ENCODE measurements at regions not wholly inside any gene's neighbourhood (a gene's known extent, or its start where the extent isn't known, plus 50 kb on each side); places are given as distances from the start of the nearest gene placed in this dataset.

DNA sequence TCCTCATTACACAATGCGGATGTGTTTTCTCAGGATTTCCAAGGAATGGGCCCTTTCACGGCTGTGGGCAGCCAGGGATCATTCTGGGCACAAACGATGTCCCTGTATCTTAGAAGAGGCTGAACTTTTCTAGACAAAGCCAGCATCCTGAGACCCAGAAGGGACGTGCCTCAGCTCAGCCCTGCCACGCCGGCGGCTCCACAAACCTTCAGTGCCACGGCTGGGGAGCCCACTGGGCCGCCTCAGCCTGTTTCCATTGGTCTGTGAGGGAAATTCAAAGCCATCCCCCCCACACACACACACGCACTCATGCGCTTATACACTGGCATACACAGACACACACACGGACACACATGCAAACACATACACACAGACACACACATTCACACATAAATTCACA is 344.9 kb upstream of the MKI67 start:
- DNase-seq, result no peak

DNA sequence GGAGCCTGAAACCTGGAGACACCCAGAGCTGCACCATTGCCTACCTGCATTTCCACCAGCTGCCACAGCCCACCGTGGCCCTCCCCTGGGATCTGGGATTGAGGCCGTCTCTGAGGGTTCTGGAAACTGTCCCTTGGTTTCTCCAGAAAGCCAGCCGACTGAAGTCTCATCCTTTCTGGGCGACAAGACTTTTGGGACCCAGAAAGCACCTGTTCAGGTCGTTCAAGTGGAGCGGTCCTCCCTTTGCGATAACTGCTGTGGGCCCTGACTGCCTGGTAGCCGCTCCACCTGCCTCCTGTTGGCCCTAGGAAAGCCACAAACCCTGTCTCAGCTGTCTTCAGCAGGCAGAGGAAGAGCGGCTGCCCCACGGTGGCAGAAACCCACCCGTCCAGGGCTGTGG is 346.0 kb upstream of the MKI67 start:
- DNase-seq, result no peak

DNA sequence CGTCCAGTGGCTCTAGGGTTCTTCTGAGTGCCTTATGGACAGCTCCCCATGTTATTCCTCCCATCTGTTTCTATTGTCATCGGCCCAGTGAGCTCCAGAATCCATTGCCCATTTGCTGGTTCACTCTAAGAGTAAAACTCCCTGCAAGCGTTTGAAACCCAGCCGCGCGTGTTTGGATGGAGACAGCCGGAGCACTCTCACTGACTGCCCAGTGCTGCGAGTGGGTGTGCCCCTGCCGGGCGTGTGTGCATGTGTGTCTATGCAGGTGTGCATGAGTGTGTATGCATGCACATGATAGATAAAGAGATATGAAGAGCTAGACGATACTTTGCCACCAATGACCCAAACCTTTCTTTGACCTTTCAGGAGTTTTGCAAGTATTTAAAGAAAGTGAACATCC is 347.2 kb upstream of the MKI67 start:
- DNase-seq, result no peak

DNA sequence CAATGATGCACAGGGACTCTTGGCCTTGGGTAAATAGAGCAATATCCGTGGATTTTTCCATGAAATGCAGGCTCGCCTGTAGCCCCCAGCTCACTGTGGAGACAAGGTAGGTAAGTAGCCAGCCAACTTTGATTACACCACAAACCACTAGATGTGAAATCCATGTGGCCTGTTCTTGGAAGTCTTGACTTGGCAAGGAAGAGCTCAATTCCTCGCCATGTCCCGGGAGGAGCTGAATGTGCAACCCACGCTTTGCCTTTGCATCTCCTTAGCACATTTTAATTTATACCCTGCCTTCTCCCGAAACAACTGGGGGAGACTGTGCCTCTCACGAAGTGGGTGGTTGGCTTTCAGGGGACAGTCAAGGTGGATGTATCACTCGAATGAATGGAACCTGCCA is 347.7 kb upstream of the MKI67 start:
- DNase-seq, result no peak

DNA sequence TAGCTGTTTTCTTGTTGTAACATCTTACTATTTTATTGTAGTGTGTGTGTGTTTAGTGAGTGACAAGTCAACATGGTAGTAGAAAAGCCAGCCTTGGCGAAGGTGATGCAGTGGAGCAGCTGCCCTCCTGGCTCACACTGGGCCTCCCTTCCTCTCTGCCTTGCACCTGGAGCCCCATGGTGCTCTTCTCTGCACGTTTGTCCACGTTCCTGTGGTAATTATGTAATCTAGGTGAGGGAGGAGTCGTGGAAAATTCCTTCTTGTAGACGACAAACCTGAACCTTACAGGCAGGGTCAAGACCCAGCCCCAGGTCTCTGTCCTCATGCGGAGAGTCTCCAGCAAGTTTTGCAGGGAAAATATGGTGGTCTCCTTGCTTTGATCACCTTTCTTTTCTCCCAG is 348.3 kb upstream of the MKI67 start:
- no peak for DNase-seq

DNA sequence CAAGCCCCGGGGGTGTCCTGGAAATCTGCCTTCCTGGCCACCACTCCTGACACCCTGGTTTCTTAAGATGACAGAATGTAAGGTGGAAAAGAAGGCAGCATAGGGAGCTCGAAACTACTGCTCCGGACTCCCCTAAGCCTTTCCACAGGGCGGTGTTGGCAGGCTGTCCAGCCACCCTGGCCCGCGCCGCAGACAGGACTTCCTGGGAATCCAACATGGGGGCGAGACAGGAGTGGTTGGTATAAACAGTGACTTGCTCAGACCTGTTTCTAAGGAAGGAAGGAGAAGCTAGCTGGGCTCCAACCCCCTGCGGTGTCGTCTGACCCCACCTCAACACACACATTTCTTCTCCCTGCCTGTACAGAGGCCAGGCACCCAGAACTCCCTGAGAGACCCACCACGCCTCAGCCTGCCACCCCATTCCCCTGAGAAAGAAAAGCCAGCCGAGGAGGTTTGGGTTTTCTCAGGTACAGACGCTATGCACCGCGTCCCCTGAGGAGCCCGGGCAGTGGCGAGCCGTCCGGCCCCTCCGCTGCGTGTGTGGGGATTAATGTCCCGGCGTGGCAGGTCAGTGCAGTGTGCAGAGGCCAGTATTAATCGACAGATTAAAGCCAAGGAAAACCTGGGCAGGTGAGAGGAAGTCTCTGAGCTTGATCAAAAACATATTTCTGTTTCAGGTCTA is 349.6 kb upstream of the MKI67 start:
- no peak for DNase-seq

DNA sequence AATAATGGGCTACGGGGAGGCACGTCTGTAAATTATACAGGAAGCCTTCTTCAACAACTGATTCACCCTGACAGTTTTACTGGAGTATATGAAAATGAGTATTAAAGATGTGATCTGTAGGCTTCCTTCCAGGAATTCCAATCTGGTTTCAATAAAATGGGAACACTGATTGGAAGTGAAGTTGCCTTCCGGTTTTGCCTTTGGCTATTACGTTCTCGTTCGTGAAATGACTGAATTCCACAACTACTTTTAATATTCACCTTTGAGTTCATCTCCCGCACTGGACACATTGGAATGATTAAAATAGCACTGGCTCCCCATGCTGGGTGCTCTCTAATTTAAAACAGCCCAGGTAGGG is 350.1 kb upstream of the MKI67 start:
- DNase-seq, result no peak

DNA sequence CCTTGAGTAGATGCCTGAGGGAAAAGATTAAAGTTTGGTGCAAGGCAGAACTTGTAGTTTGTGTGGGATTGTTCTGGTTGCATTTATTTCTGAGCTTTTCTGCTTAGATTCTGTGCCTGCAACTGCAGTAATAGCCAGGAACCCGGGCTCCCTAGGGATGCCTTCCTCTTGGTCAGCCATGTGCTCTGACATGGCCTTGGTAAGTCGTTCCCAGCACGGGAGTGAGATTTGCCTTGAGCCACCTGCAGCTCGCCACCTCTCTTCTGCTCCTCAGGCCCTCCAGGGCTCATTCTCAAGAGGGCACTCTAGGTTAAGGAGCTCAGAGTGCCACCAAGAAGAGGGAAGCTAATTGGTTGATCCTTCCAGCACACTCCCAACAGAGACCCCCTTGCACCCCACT is 350.6 kb upstream of the MKI67 start:
- no peak for DNase-seq

DNA sequence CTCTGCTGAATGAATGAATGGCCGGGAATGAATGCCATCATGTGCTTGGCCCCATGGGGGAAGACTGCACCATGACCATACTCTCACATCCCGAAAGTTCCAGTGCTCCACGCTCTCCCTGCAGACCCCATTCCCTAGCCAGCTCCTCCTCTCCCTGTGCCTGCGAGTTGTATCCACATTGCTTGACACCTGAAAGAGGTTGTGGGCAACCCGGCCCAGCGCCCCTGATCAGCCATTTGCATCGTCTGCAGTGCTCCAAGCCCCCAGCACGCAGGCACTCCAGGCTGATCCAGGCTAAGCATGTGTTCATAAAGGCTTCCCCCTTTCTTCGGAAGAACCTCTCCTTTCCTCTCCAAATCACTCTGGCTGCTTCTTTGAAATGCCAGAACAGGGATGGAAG is 354.4 kb upstream of the MKI67 start:
- DNase-seq, result no peak

DNA sequence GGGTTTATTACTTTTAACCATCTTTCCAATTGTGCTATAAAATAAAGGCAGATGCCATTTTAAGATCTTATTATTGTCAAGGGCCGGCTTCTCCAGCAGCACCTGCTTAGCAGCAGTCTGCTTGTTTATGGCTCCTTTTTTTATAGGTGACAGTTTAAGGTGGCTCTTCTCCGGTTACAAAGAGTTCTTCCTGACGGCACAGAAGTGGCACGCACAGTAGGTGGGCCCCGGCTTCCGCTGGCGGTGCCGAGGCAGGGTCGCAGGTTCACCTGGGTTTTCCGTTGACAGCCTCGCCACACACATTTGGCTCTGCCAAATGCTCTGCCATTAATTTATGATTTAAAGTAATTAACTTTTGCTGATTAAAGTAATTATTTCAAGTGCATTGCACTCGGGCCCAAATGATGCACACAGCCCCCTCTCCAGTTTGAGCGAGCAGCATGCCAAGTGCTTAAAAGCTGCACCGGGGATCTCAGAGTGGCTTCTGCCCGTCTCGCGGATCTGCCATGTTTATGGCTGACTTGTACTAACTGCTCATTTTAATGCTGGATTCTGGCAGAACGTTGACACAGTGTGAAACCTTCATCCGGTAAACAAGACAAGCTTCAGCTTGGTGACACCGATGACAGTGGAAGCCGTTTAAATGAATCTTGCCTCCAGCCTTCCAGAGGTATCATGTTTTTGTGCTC is 355.1 kb upstream of the MKI67 start:
- DNase-seq, result no peak

DNA sequence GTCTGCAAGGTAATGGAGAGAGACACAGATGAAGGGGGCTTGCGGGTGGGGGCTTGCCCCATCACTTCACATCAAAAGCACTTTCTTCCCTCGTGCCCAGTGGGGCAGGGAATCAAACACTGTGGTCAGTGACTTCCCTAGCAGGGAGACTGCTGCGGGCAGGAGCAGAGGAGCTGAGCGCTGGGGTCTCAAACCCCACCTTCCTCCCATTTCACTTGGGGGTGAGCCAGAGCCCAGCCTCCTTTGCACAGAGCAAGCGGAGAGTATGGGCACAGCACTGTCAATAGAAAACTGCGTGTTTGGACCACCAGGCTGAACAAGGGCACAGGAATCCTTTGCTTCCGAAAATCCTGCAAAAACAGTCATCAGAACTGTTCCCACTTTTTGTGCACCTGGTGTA is 355.8 kb upstream of the MKI67 start:
- no peak for DNase-seq

DNA sequence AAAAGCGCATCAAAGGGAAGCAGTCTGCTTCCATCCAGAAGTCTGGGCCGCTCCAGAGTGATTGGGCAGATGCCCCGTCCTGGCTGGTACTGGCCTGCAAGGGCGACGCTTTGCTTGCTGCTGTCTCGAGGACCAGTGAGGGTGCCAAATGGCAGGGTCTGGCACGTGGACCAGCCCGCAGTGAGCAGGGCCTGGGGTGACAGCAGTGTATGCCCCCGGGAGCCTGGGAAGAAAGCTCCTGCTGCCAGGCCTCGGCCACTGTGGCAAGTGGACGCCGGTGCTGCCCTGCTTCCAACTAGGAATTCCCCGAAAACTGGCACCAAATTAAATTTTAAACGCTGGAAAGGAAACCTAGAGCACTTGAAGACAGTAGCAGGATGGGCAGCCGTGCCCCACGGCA is 357.0 kb upstream of the MKI67 start:
- no peak for DNase-seq

DNA sequence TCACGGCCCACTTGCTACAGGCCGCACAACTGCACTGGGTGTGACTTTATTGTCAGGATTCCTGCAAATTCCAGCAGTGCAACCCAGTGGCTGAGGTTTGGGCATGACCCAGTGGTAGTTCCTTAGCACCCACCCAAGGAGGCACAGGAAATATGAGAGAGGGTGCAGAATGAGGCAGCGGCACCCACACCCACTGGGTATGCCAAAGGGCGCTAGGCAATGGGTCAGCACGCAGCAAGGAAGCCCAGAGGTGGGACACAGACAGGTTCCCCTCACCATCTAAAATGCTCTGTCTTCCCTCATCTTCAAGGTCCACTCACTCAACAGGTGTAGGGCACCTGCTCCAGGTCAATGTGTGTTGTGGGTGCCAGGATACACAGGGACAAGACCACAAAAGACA is 357.8 kb upstream of the MKI67 start:
- DNase-seq, result no peak

DNA sequence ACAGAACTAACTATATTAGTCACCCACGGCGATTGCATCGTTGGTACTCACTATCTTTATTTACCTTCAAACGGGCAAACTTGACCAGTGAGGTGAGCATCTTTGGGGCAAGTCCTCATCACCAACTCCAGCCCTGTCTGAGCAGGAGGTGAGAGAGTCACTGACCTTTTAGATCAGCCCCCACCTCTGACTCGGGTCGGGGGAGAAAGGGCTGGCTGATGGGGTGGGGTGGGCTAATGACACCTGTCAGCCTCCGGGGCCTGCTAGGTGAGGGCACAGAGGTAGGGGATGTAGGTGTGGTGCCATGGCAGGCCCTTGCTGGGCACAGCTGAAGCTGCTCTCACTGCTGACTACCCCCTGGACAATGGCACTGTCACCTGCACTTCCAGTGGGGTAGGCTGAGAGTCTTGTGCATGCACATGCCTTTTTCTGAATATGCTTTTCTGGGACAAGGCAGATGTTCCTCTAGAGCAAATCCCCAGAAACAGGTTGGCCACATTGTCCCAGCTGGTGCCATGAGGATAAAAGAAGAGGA is 359.5 kb upstream of the MKI67 start:
- no peak for DNase-seq

DNA sequence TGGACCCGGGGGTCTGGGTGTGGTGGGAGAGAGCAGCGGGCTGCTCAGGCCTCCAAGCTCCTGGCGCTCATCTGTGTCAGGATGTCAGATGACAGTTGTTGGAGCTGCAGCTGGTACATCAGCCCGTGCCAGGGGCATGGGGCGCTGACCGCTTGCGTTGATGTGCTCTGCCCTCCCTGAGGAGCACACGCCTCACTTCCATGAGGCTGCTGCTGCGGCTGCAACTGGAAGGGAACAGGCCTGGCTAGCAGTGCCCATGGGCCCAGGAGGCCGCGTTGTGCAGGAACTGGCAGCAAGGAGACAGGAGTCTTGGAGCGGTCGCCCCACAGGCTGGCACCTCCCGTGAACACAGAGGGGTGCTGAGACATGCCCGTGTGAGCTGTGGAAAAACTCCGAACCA is 361.3 kb upstream of the MKI67 start:
- DNase-seq, result no peak

DNA sequence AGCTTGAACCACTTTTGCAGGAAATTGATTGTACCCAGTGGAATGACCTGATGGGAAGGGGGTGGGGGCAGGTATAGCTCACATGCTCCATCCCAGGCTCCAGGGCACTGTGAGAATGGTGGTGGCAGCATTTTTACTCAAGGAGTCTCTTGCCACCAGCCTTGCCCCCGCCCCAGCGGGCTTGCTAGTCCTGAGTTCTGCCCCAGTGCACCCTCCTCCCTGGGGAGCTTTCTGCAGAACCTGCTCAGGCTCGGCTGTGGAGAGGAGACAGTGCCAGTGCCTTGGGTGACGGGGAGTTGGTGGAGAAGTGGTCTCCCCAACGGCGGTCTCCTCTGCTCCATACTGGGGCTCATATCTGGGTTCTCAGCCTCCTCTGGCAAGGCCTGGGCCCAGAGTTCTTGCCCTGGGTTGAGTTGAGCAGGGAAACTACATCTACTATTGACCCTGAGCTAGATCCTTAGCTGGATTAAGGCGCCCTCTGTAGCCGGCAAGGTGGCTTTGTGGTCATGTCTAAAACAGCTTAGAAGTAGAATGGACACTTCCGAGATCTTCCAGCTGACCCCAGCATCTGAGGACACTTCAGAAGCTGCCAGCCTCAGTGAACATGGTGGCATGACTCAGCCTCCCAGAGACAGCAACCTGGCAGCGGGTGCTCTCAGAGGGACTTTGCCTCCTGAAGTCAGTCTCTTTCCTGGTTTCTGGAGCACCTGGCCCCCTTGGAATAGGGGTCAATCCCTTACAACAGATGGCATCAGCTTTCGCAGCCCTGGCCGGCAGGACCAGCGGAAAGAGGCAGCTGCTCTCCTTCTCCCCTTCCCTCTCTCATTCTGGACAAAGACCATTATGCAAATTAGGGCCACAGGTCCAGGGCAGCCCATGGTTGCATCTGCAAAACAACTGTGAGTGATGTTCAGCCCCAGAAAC is 363.4 kb upstream of the MKI67 start:
- DNase-seq, result no peak

DNA sequence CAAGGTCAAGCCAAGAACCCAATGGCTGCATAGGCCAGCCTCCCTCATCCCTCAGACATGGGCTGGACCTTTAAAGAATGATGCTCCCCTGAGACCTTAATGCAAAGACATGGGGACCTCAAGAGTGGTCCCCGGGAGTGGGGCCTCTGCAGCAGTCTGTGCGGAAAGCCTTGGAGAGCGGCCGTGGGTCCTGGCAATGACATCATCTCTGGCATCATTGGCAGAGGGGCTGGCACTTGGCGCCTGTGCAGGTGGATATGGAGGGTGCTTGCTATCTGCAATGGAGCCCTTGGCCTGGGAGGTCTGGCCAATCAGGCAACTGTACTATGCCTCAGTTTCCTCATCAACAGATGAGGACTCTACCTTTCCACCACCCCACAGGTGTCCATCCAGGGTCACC is 365.5 kb upstream of the MKI67 start:
- no peak for DNase-seq

DNA sequence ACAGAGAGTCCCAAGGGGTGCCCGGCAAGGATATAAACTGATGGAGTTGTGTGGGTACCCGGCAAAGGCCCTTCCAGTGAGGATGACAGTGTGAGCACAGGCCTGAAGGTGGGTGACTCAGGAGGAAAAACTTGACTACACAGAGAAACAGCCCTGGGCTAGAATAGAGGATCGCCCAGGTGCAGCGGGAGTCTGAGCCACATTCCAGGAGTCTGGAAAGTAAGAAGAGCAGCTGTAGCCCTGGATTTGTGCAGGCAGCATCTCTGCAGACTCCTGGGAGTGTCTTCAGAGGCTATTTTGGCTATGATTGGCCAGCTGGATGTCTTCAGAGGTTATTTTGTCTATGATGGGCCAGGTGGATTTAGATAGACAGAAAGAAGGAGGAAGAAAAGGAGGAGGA is 367.6 kb upstream of the MKI67 start:
- no peak for DNase-seq

DNA sequence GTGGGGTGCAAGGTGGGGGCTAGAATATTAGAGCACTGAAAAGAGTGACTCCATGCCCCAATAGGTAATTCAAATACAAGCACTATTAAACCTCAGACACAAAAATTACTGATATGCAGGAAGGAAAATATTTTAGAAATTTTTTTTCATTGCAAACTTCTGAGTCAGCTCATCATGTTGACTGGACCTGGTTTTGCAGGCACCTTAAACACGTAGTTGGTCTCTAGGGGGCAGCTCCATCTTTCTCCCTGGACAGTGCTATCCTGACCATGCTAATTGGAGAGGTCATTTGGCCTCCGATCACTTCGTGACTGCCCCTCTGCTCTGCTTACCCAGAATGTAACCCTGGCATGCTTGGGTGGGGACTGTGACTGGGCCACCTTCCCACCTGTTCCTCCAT is 368.4 kb upstream of the MKI67 start:
- DNase-seq, result no peak

DNA sequence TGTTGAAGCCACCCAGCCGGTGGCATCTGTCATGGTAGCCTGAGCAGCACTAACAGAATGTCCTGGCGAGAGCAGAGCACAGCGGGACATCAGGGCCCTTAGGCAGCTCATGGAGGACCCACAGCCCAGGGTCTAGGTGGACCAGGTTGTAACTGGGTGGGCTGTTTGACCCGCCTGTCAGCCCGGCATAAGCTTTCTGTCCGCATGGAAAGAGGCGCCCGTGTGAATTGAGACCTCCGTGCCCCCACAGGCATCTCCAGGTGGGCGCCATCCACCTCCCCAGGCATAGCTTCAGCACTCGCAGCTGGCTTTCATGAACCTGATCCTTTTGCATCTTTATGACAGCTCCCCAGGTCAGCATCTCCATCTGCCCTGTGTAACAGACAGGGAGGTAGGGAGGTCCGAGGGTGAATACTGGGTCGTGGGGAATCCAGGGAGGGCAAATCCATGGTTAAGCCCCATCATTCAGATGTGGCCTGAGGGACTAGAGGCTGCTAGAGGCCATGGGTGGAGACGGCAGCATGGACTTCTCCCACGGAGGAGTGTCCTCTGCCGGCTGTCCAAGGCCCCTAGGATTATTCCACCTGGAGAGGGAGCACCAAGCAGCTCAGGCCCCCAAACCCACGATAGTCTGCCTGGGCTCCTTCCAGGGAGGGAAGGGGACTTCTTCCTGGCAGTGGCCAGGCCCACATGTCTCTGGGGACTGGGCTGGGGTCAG is 371.6 kb upstream of the MKI67 start:
- DNase-seq, result no peak

DNA sequence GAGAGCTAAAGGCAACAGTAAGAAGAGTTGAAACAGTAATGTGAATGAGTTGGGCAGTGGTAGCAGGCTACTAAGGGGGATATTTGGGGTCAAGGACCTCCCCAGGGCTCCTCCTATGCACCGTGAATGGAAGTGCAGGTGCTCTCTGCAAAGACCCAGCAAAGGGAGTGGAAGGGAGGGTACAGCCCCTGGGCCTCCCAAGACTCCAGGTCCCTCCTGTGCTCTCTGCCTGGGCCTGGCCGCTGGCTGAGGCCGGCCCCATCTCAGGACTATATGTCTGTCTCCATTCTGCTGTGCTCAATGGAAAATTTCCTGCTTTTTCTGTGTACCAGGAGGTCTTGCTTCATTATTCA is 372.1 kb upstream of the MKI67 start:
- DNase-seq, result no peak

DNA sequence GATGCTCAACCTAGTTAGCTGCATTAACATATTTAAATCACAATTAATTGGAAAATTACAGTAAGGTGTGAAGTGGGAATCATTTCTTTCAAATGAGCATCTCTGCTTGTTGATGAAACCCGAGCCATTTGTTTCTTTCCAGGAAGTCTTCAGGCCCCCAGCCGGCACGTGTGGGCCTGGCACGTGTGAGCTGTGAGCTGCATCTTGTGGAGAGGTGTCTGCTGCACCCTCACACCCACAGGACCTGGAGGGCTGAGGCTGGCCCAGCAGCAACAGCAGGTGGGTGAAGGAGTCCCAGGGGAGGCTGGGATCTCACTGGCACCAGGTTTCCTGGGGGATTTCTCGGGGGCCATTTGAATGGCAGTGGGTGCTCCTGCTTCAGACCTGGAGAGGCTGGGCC is 372.5 kb upstream of the MKI67 start:
- DNase-seq, result no peak

DNA sequence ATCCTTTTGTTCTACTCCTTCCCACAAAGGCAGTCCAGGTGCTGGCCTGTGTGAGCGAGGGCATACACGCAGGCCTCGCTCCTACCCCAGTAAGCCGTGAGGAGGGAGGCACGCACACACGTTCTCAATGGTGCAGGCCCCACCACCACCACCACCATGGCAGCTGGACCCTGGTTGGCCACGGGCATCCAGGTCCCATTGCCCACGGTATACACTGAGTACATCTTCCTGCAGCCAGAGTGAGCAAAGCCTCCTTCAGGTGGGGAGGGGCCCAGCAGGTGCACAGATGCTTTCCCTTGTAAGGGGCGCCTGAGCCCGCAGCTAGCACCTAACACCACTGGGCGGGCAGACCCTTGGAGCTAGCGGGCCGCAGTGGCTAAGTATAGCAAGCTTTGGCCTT is 373.3 kb upstream of the MKI67 start:
- no peak for DNase-seq

All from GOT3 (cell line).